GM21529 (cell line): ENCODE measurements at regions not wholly inside any gene's neighbourhood (a gene's known extent, or its start where the extent isn't known, plus 50 kb on each side); places are given as distances from the start of the nearest gene placed in this dataset.

ENCODE experiments used
- ATAC-seq: cut with Tn5 transposase; IDR thresholded peaks from one replicate; pipeline ENCODE4 v1.9.1; 2021; ENCODE audit not compliant: unreplicated experiment

- no peak for ATAC-seq
Observed at GRCh38 chr4:125433453-125433852, 118.7 kb downstream of the FAT4 start.

- no peak for ATAC-seq
Observed at GRCh38 chr4:125434136-125434535, 119.4 kb downstream of the FAT4 start.

- no peak for ATAC-seq
Observed at GRCh38 chr4:125440814-125441213, 126.1 kb downstream of the FAT4 start.

GRCh38 chr4:125444166-125444565, 129.4 kb downstream of the FAT4 start:
- ATAC-seq, result no peak

GRCh38 chr4:125445525-125445924, 130.8 kb downstream of the FAT4 start:
- ATAC-seq, result no peak

- no peak for ATAC-seq
Observed at GRCh38 chr4:125447551-125448290, 133.0 kb downstream of the FAT4 start.

- no peak for ATAC-seq
Observed at GRCh38 chr4:125456075-125456474, 141.3 kb downstream of the FAT4 start.

- ATAC-seq, result no peak
Observed at GRCh38 chr4:125459531-125459930, 144.8 kb downstream of the FAT4 start.

- no peak for ATAC-seq
Observed at GRCh38 chr4:125461676-125462363, 147.1 kb downstream of the FAT4 start.

- ATAC-seq, result no peak
Observed at GRCh38 chr4:125464146-125464545, 149.4 kb downstream of the FAT4 start.

- ATAC-seq, result no peak
Observed at GRCh38 chr4:125481334-125482045, 166.7 kb downstream of the FAT4 start.

GRCh38 chr4:125482822-125483221, 168.1 kb downstream of the FAT4 start:
- ATAC-seq, result no peak

GRCh38 chr4:125483278-125483677, 168.5 kb downstream of the FAT4 start:
- ATAC-seq, result no peak

GRCh38 chr4:125484912-125485311, 170.2 kb downstream of the FAT4 start:
- no peak for ATAC-seq

- no peak for ATAC-seq
Observed at GRCh38 chr4:125486351-125486750, 171.6 kb downstream of the FAT4 start.

GRCh38 chr4:125489952-125490690, 175.4 kb downstream of the FAT4 start:
- no peak for ATAC-seq

GRCh38 chr4:125492957-125493356, 178.2 kb downstream of the FAT4 start:
- no peak for ATAC-seq

- ATAC-seq, result no peak
Observed at GRCh38 chr4:125497861-125498260, 183.1 kb downstream of the FAT4 start.

- no peak for ATAC-seq
Observed at GRCh38 chr4:125498981-125499380, 184.2 kb downstream of the FAT4 start.

GRCh38 chr4:125501090-125501489, 186.3 kb downstream of the FAT4 start:
- ATAC-seq, result no peak

GRCh38 chr4:125501568-125501967, 186.8 kb downstream of the FAT4 start:
- no peak for ATAC-seq
